Lower leg skin (tissue), 3 donors: ENCODE measurements at regions not wholly inside any gene's neighbourhood (a gene's known extent, or its start where the extent isn't known, plus 50 kb on each side); places are given as distances from the start of the nearest gene placed in this dataset.

ENCODE experiments used
- POLR2A ChIP-seq, 2 donors: fragments of 450-650 bp; IDR thresholded peaks; one replicate each; pipeline ENCODE4 v1.6.1; 2016 to 2017; ENCODE audit warnings: antibody characterized with exemption in 2 of 2, mild to moderate bottlenecking in 1 of 2, moderate library complexity in 1 of 2
- TF ChIP-seq, protein P1 (sequence below), 3 donors: fragments of 450-650 bp; IDR thresholded peaks; one replicate each; pipeline ENCODE4 v1.5.1; 2016; ENCODE audit warnings: antibody characterized with exemption in 3 of 3, mild to moderate bottlenecking in 3 of 3, moderate library complexity in 2 of 3

DNA sequence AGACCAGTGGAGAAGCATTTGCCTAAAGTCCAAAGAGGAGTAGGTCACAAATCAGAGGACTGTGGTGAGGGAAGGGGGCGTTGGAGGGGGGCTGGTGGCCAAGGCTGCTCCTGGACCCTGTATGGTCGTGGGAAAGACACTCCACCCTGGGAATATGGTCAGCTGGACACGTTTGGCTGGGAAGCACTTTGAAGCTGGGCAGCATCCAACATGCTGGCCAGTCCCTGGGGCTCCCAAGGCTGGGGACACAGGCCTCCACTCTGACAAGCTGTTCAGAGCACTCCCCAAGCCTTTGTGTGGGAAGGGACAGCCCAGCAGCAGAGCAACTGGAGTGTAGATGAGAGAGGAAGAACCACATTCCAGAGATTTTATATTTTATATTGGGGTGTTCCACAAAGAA lies 203.2 kb downstream of the ANKRD60 start:
- TF ChIP-seq, protein P1, sequence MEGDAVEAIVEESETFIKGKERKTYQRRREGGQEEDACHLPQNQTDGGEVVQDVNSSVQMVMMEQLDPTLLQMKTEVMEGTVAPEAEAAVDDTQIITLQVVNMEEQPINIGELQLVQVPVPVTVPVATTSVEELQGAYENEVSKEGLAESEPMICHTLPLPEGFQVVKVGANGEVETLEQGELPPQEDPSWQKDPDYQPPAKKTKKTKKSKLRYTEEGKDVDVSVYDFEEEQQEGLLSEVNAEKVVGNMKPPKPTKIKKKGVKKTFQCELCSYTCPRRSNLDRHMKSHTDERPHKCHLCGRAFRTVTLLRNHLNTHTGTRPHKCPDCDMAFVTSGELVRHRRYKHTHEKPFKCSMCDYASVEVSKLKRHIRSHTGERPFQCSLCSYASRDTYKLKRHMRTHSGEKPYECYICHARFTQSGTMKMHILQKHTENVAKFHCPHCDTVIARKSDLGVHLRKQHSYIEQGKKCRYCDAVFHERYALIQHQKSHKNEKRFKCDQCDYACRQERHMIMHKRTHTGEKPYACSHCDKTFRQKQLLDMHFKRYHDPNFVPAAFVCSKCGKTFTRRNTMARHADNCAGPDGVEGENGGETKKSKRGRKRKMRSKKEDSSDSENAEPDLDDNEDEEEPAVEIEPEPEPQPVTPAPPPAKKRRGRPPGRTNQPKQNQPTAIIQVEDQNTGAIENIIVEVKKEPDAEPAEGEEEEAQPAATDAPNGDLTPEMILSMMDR (IDR thresholded peaks at IDR 0.05), result no peak
- TF ChIP-seq POLR2A (IDR thresholded peaks at IDR 0.05), result no peak
